Renal cortex interstitium (tissue), 11 donors: ENCODE measurements at regions not wholly inside any gene's neighbourhood (a gene's known extent, or its start where the extent isn't known, plus 50 kb on each side); places are given as distances from the start of the nearest gene placed in this dataset.

Experiments
- DNase-seq, 11 donors: peaks; one replicate each; pipeline ENCODE4 v3.0.0-alpha.2; 2013; ENCODE audit warnings: low read depth in 9 of 11, low spot score in 4 of 11; ENCODE audit errors: extremely low read depth in 1 of 11

DNA sequence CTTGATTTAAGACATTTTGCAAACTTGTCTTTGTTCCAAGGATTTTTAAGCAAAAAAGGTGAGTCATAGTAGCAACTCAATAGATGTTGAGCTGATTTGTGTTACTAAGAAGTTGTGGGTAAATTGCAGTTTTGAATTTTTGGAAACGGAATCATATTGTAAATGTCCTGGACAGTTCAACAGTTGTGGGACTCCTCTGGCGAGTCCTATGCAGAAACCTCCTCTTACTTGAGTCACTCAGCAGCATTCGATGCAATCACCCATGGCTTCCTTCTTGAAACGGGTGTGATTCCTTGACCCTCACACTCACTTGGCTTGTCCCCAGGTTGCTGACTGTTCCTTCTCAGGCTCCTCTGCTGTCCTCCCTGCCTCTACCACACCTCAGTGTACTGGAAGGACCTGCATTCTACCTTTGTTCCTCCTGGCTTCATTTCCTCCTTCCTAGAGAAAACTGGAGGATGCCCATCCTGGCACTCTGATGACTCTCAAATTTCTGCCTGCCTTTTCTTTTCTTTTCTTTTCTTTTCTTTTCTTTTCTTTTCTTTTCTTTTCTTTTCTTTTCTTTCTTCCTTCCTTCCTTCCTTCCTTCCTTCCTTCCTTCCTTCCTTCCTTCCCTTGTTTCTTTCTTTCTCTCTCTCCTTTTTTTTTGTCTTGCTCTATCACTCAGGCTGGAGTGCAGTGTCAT is 52.8 kb upstream of the DGKG start:
- DNase-seq = no peak

DNA sequence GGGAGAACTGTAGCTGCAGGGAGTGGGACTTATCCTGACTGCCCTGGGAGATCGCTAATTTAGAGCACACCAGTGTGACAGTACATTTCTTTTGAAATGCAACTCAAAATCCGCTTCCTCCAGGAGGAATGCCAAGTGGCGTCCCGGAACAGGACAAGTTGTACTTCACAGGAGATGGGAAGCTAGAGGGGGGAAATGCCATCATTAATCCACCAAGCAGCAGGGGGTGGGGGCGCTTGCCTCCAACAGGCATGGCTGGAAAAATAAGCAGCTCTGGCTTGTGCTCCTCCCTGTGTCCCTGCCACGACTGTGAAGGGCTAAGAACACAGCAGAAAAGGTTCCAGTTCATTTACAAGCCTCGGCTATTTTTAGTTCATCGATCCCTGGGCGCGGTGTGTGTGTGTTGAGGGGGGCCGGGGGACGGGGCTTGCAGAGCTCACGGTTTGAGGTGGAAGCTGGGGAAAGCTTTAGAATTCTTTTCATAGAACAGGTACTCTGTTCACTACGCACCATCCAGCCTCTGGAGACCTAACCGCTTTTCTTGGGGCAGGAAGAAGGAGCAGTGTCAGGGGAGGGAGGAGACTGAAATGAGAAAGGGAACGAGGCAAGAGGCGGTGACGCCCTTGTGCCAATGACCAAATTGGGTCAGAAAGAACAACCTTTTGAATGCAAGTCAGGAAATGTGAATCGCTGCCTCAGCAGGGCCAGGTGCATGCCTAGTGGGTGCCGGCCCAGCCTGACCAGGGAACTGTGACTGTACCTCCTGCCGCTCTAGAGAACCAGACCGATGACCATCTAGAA is 51.8 kb upstream of the DGKG start:
- DNase-seq = no peak

DNA sequence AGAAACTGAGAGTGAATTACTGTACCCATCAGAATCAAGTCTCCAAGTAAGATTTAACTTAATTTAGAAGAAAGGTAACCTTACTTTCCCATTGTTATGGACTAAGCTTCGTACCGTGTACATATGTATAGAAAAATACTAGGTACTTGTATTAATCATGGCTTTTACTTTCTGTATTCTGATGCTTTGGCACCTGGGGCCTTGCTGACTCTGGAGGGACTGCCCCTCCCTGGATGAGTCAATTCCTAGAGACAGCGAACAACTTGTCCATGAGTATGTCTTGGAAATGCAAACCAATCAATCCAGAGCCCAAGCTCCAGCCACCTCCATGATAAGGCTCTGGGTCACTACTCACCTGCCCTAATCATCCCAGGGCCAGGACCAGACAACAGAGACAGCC is 50.0 kb upstream of the DGKG start:
- no peak for DNase-seq
